ENCODE measurements at regions not wholly inside any gene's neighbourhood (a gene's known extent, or its start where the extent isn't known, plus 50 kb on each side); places are given as distances from the start of the nearest gene placed in this dataset.
A peak's percentile ranks its signal among the peaks of the same experiment; 100 is the strongest.

GRCh38 chr20:4068708-4069107 is 53.4 kb upstream of the RNF24 start:
- intact Hi-C loops (cut with DNase I; ENCODE audit: low total_unique reads), result no loop called here
- no peaks in the 10 kb centered on the region for H3K9me3 ChIP-seq
- 29 to 57% (median 45%) methylated on average over 4 of the region's 4 CpGs for WGBS, 5 donors
- no peaks in the 10 kb centered on the region for H3K27me3 ChIP-seq
- peak; percentile 30 to 74 for DNase-seq
- H3K4me1 ChIP-seq, result peaks cover 13 to 71% (median 30%) of the 10 kb centered on the region in 4 donors
- no peaks in the 10 kb centered on the region for H3K36me3 ChIP-seq
- H3K4me3 ChIP-seq, result no peak overlapping the region
- H3K27ac ChIP-seq, result no peak overlapping the region
- no peak for TF ChIP-seq POLR2A (IDR thresholded peaks at IDR 0.05)
- no peak for TF ChIP-seq CTCF (IDR thresholded peaks at IDR 0.05)
- no peak for TF ChIP-seq EP300 (IDR thresholded peaks at IDR 0.05)
- TF ChIP-seq POLR2AphosphoS5 (IDR thresholded peaks at IDR 0.05), result no peak

- intact Hi-C loops (cut with DNase I; ENCODE audit: low total_unique reads), result no loop called here
- DNase-seq, result no peak
- TF ChIP-seq POLR2A (IDR thresholded peaks at IDR 0.05) (no peak), CTCF (IDR thresholded peaks at IDR 0.05) (no peak), POLR2AphosphoS5 (IDR thresholded peaks at IDR 0.05) (no peak), EP300 (IDR thresholded peaks at IDR 0.05) (no peak)
- 73 to 92% (median 91%) methylated on average over 8 of the region's 8 CpGs for WGBS, 5 donors
- H3K4me1 ChIP-seq, result peaks cover 13 to 78% (median 32%) of the 10 kb centered on the region in 4 donors
- H3K4me3 ChIP-seq, result no peak overlapping the region
- H3K9me3 ChIP-seq, result no peaks in the 10 kb centered on the region
- H3K27ac ChIP-seq, result peak overlapping the region in 1 of 5 donors; percentile 88
- no peaks in the 10 kb centered on the region for H3K27me3 ChIP-seq
- no peaks in the 10 kb centered on the region for H3K36me3 ChIP-seq
Measured at GRCh38 chr20:4067600-4068261, 52.4 kb upstream of the RNF24 start.

GRCh38 chr20:4066551-4066950 is 51.2 kb upstream of the RNF24 start:
- no peak for TF ChIP-seq POLR2AphosphoS5 (IDR thresholded peaks at IDR 0.05)
- TF ChIP-seq CTCF (IDR thresholded peaks at IDR 0.05), result no peak
- no peak for TF ChIP-seq EP300 (IDR thresholded peaks at IDR 0.05)
- no peak for TF ChIP-seq POLR2A (IDR thresholded peaks at IDR 0.05)
- no peaks in the 10 kb centered on the region for H3K9me3 ChIP-seq
- DNase-seq, result no peak
- no peaks in the 10 kb centered on the region for H3K36me3 ChIP-seq
- peak overlapping the region in 2 of 5 donors; percentile 79 to 88 for H3K27ac ChIP-seq
- WGBS, 5 donors, result 89 to 95% (median 91%) methylated on average over 5 of the region's 5 CpGs
- intact Hi-C loops (cut with DNase I; ENCODE audit: low total_unique reads), result no loop called here
- no peaks in the 10 kb centered on the region for H3K27me3 ChIP-seq
- H3K4me1 ChIP-seq, result peaks cover 13 to 85% (median 30%) of the 10 kb centered on the region in 4 donors
- H3K4me3 ChIP-seq, result no peak overlapping the region

GRCh38 chr20:4065391-4065844 is 50.1 kb upstream of the RNF24 start:
- H3K4me3 ChIP-seq, result no peak overlapping the region
- peaks cover 13 to 82% (median 35%) of the 10 kb centered on the region in 4 donors for H3K4me1 ChIP-seq
- TF ChIP-seq CTCF (IDR thresholded peaks at IDR 0.05), result no peak
- no peak for TF ChIP-seq POLR2AphosphoS5 (IDR thresholded peaks at IDR 0.05)
- TF ChIP-seq EP300 (IDR thresholded peaks at IDR 0.05), result no peak
- no peak for TF ChIP-seq POLR2A (IDR thresholded peaks at IDR 0.05)
- peak overlapping the region in 4 of 5 donors; percentile 76 to 88 (median 79) for H3K27ac ChIP-seq
- intact Hi-C loops (cut with DNase I; ENCODE audit: low total_unique reads), result no loop called here
- WGBS, 5 donors, result 34 to 50% (median 45%) methylated on average over 2 of the region's 2 CpGs
- peak in 1 of 2 donors; percentile 32 for DNase-seq
- H3K27me3 ChIP-seq, result no peaks in the 10 kb centered on the region
- no peaks in the 10 kb centered on the region for H3K36me3 ChIP-seq
- H3K9me3 ChIP-seq, result no peaks in the 10 kb centered on the region
